ENCODE measurements at regions not wholly inside any gene's neighbourhood (a gene's known extent, or its start where the extent isn't known, plus 50 kb on each side); places are given as distances from the start of the nearest gene placed in this dataset.

DNA sequence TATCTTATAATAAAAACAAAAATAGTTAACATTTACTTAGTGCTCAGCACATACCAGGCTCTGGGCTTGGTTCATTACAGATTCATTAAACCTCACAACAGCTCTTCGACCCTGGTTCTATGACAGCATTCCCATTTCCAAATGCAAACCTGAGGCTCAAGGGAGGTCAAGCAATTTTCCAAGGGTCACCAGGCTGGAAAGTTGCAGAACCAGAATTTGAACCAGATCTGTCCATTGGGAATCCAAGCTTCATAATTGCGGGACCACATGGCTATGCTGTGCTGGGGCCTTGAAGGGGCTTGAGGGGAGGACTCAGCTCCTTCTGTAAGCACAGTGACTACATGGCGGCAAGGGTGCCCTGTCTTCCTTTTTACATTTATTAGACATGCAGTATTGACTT, 197.3 kb upstream of the LNX1 start:
- TF ChIP-seq, protein P1, sequence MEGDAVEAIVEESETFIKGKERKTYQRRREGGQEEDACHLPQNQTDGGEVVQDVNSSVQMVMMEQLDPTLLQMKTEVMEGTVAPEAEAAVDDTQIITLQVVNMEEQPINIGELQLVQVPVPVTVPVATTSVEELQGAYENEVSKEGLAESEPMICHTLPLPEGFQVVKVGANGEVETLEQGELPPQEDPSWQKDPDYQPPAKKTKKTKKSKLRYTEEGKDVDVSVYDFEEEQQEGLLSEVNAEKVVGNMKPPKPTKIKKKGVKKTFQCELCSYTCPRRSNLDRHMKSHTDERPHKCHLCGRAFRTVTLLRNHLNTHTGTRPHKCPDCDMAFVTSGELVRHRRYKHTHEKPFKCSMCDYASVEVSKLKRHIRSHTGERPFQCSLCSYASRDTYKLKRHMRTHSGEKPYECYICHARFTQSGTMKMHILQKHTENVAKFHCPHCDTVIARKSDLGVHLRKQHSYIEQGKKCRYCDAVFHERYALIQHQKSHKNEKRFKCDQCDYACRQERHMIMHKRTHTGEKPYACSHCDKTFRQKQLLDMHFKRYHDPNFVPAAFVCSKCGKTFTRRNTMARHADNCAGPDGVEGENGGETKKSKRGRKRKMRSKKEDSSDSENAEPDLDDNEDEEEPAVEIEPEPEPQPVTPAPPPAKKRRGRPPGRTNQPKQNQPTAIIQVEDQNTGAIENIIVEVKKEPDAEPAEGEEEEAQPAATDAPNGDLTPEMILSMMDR (IDR thresholded peaks at IDR 0.05; ENCODE audit: low read length) = no peak
- no peak for TF ChIP-seq EZH2 (optimal IDR thresholded peaks at IDR 0.05; ENCODE audit: low read depth, low read length)
